ENCODE measurements at regions not wholly inside any gene's neighbourhood (a gene's known extent, or its start where the extent isn't known, plus 50 kb on each side); places are given as distances from the start of the nearest gene placed in this dataset.

DNA sequence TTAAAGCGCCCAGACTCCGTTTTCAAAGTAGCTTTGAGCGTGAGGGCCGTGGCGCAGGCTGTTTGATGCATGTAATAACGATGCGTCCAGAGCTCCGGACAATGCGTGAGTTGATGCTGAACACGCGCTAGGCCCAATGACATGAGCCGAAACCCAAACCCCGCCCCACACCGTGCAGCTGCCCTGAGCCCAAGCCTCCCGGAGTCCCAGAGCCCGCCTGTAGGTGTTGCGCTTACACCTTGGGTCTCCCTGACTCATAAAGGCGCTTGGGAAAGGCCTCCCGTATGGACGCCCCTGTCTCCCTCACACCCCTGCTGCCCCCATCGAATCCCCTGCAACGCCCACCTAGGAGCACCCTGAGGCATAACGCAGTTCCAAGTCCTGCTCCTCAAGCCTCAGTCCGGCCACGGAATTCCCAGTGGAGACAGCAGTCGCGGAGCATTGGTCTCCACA lies 87.6 kb downstream of the ERMARD start:
- TF ChIP-seq POLR2AphosphoS5 (IDR thresholded peaks at IDR 0.05; ENCODE audit: low read depth) (no peak), CTCF (conservative IDR thresholded peaks at IDR 0.05; ENCODE audit: low read depth in 2 of 2) (no peak), EZH2 (IDR thresholded peaks at IDR 0.05; ENCODE audit: low read depth, unreplicated experiment) (no peak)

Measured in GM23338 (cell line).